ENCODE measurements at regions not wholly inside any gene's neighbourhood (a gene's known extent, or its start where the extent isn't known, plus 50 kb on each side); places are given as distances from the start of the nearest gene placed in this dataset.

GRCh38 chr7:46853451-46853850 lies 728.5 kb downstream of the TNS3 start:
- TF ChIP-seq CTCF (IDR thresholded peaks at IDR 0.05): no peak
- H3K4me3 ChIP-seq: no peak overlapping the region
- DNase-seq (ENCODE audit: low spot score): no peak
- H3K27ac ChIP-seq: no peak overlapping the region

- TF ChIP-seq CTCF (IDR thresholded peaks at IDR 0.05): no peak
- no peak overlapping the region for H3K4me3 ChIP-seq
- H3K27ac ChIP-seq: no peak overlapping the region
- DNase-seq (ENCODE audit: low spot score): no peak
These were observed 729.1 kb downstream of the TNS3 start for GRCh38 chr7:46852795-46853194.

GRCh38 chr7:46850563-46851330 lies 731.2 kb downstream of the TNS3 start:
- no peak overlapping the region for H3K27ac ChIP-seq
- no peak overlapping the region for H3K4me3 ChIP-seq
- DNase-seq (ENCODE audit: low spot score): no peak
- TF ChIP-seq CTCF (IDR thresholded peaks at IDR 0.05): no peak

GRCh38 chr7:46848944-46849343 lies 733.0 kb downstream of the TNS3 start:
- no peak overlapping the region for H3K27ac ChIP-seq
- no peak for DNase-seq (ENCODE audit: low spot score)
- no peak for TF ChIP-seq CTCF (IDR thresholded peaks at IDR 0.05)
- no peak overlapping the region for H3K4me3 ChIP-seq

GRCh38 chr7:46848311-46848710 lies 733.6 kb downstream of the TNS3 start:
- DNase-seq (ENCODE audit: low spot score): no peak
- no peak for TF ChIP-seq CTCF (IDR thresholded peaks at IDR 0.05)
- Histone ChIP-seq H3K4me3 (no peak overlapping the region), H3K27ac (no peak overlapping the region)

GRCh38 chr7:46847126-46847525 lies 734.8 kb downstream of the TNS3 start:
- no peak overlapping the region for H3K4me3 ChIP-seq
- TF ChIP-seq CTCF (IDR thresholded peaks at IDR 0.05): no peak
- no peak overlapping the region for H3K27ac ChIP-seq
- no peak for DNase-seq (ENCODE audit: low spot score)

- no peak for TF ChIP-seq CTCF (IDR thresholded peaks at IDR 0.05)
- no peak for DNase-seq (ENCODE audit: low spot score)
- no peak overlapping the region for H3K4me3 ChIP-seq
- no peak overlapping the region for H3K27ac ChIP-seq
These were observed 737.4 kb downstream of the TNS3 start for GRCh38 chr7:46844486-46844885.
